DMS 273 (cell line): ENCODE measurements at regions not wholly inside any gene's neighbourhood (a gene's known extent, or its start where the extent isn't known, plus 50 kb on each side); places are given as distances from the start of the nearest gene placed in this dataset.

Source experiments
- DNase-seq: peaks from one replicate; lab custom pipeline; 2025; ENCODE audit not compliant: unreplicated experiment; lab: John Stamatoyannopoulos, UW

DNA sequence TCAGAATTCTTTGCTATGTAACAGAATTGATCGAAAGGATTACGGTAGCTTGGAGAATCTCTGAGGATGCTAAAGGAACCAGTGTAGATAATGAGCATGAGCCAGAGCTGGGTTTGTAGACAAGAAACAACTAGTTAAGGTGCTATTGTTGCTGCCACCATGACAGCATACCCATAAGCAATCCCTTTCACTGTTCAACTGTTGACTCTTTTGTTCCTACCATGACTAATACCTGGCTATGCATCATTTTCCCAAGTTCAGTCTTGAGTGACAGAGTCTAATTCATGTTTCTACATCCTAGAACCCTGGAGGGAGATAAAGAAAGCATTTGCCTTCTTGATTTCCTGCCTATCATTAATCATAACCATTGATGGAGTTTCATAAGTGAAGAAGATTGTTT, 600.3 kb downstream of the OTOL1 start:
- DNase-seq, result no peak

DNA sequence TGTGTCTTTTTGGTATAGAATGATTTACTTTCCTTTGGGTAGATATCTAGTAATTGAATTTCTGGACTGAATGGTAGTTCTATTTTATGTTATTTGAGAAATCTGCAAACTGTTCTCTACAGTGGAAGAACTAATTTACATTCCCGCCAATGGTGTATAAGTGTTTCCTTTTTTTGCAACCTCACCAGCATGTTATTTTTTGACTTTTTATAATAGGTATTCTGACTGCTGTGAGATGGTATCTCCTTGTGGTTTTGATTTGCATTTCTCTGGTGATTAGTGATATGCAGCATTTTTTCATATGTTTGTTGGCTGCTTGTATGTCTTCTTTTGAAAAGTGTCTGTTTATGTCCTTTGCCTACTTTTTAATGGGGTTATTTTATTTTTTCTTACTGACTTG, 607.2 kb downstream of the OTOL1 start:
- DNase-seq, result no peak

DNA sequence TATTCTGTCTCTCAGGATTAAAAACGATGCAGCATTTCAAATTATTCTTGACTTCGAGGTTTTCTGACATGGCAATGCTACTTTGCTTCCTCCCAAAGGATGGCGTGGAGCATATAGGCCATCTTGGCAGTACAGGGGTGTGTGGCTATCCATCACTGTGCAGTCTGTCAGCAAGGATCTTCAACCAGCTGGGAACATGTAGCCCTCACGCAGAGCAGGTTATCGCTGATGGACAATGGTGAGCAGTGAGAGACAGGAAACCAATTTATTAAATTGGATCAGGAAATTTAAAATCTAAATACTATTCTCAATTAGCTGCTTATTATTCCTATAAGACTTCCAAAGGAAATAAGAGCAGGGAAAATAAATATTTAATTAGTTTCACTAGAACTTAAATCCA, 615.3 kb downstream of the OTOL1 start:
- no peak for DNase-seq

- DNase-seq, result no peak
These were observed 616.1 kb downstream of the OTOL1 start for GRCh38 chr3:162112719-162113118.

DNA sequence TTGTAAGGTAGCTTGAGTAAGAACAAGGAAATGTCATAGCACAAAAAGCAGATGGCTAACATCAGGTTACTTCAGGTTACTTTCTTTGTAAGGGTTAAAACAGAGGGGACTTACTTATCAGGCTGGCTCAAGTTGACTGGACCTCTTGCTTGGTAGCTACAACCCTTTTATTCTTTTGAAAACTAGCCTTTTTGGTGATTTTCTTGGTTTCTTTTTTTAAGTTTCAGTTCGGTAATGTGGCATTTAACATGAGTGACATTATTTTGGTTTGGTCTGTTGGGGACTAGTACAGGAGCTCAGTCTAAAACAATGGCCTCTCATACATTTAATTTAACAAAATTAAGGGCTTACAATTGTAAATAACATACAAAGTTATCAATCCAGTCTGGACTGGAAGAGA, 621.4 kb downstream of the OTOL1 start:
- no peak for DNase-seq

DNA sequence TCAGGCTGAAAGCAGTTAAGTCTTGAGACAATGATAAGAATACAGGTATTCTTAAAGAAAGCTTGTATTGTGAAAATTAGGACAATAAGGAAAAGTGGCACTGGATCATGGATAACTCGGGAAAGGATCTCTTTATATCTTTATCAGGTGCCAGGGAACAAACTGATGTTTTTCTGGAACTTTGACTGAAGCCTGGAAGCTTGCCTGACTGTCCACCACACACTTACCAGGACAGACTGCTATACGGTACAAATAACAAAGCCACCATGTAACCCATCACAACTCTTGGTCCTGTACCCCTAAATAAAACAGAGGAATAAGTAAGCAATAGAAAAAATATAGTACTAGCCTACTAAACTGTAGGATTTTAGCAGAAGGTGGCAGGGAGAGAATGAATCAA, 623.0 kb downstream of the OTOL1 start:
- DNase-seq, result no peak

DNA sequence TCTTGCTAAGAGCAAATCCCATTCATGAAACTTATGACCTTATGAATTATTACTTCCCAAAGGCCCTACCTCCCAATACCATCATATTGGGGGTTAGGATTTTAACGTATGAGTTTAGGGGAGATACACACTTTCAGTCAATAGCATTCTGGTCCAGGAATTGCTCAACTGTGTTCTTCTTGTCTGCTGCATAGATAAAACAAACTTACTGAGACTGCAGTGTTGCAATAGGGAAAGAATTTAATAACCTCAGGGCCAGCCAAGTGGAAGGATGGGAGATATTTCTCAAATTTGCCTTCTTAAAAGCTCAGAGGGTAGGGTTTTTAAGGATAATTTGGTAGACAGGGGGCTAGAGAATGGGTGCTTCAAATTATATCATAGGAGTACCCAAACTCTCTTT, 625.8 kb downstream of the OTOL1 start:
- DNase-seq, result no peak

DNA sequence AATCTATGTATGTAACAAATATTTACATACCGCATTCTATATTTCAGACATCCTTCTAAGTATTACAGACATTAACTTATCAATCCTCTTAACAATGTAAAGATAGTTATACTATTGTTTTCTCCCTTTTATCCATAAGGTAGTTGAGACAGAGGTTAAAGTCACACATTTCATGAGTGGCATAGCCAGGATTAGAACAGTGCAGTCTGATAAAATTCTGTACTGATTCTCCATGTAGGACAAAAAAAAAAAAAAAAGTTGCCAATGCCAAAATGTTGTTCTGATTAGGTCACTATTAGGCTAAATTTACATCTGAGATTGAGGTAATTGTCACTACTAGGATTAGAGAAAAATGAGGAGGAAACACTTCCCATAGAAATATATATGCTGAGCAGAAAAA, 629.2 kb downstream of the OTOL1 start:
- no peak for DNase-seq

GRCh38 chr3:162130582-162130981, 634.0 kb downstream of the OTOL1 start:
- DNase-seq, result no peak

DNA sequence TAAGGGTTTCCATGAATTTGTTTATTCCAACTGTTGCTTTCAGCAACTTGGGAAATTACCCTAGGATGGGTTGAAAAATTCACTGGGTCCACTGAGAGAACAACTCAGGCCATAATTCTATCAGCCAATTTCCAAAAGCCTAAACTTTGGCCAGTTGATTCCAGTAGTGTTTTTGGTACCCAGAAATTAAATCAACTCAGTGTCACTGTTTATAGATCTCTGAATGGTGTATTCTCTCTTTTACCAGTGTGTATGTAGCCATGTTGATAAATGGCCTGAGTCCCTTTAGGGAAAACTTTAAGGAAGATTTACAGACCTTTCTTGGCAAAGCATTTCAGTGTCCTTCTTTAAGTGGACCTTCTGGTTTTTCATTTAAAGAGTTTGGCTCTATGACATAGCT, 636.4 kb downstream of the OTOL1 start:
- no peak for DNase-seq

DNA sequence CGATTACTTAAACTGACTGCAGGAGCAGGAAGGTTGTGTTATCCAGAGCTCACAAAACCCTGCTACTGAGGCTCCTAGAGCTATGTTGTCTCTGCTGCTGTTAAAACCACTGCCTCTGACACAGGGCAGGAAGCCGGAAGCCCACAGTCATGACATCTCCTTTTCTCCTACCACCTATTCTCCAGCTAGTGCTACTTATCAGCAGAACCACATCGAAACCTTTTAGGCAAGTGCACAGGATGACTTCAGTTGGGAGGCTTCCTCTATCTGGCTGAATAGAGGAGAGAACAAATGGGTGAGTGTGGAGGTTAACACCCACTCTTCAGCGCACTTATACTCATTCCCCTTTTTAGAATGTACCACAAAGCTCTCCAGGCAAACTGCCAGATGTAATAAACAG, 638.0 kb downstream of the OTOL1 start:
- no peak for DNase-seq

DNA sequence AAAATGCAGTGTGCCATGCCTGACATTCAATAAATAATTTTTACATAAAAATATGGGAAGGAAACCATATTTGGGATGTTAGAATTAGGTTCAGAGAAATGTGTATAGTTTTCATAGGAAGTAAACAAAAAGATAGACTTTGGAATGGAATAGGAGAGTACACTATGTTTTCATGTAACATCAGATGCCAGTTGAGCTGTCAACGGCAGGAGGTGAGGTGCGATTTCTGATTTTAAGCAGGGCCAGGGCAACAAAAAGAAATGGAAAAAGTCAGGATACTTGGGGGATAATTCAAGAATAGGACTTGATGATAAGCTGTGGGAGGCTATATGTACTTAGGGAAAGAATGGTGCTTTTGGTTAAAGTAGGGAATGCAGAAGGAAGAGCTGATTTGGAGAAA, 639.5 kb downstream of the OTOL1 start:
- no peak for DNase-seq

- DNase-seq, result no peak
These were observed 641.9 kb downstream of the OTOL1 start for GRCh38 chr3:162138509-162138908.

- DNase-seq, result no peak
These were observed 643.2 kb downstream of the OTOL1 start for GRCh38 chr3:162139841-162140240.

DNA sequence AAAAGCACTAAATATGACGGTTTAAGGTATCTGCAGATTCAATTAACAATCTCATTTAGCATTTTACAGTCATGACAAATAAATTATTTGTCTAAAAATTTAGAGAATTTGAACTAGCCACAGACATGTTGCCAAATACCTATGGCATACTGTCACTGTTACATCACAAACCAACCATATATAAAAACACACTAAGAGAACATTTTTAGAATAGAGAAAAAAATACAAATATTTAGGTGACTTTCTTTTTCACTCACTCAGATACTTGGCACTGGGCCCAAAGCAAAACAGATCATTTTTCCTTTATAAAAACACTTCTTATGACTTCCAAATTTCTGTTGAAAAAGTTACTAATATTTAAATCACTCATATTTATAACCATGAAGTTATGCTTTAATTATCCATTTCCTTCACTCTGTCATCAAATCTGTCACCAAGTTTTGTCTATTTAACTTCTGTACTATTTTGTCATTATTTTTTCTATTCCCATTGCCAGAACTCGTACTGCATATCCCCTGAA, 644.7 kb downstream of the OTOL1 start:
- no peak for DNase-seq

GRCh38 chr3:162142511-162142910, 645.9 kb downstream of the OTOL1 start:
- no peak for DNase-seq

DNA sequence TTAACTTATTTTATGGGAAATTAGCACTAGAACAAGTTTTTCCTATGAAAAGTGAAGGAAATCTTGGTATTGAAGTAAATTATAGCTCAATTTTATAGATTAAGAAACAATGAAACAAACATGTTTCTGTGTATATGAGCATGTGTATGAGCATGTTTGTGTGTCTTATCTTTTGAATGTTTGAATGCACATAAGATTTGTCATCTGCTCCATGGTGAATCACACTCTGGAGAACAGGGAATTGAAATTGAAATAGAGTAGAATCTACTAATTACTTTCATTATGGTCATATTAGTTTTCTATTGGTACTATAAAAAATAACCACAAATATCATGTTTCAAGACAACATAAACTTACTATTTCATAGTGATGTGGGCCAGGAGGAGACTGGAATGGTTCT, 646.6 kb downstream of the OTOL1 start:
- no peak for DNase-seq

GRCh38 chr3:162147996-162148395, 651.4 kb downstream of the OTOL1 start:
- no peak for DNase-seq

GRCh38 chr3:162150790-162151189, 654.2 kb downstream of the OTOL1 start:
- DNase-seq, result no peak

- DNase-seq, result no peak
These were observed 656.0 kb downstream of the OTOL1 start for GRCh38 chr3:162152636-162153035.

DNA sequence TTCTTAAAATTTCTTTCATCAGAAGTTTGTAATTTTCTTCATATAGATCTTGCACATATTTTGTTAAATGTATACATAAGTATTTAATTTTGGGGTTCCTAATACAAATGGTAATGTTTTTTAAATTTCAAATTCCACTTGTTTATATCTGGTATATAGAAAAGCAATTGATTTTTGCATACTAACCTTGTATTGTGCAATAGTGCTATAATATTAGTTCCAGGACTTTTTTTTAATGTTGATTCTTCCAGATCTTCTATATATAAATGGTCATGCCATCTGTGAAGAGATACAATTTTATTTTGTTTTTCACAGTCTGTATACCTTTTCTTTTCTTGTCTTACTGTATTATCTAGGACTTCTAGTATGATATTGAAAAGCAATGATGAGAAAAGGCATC, 665.0 kb downstream of the OTOL1 start:
- no peak for DNase-seq

DNA sequence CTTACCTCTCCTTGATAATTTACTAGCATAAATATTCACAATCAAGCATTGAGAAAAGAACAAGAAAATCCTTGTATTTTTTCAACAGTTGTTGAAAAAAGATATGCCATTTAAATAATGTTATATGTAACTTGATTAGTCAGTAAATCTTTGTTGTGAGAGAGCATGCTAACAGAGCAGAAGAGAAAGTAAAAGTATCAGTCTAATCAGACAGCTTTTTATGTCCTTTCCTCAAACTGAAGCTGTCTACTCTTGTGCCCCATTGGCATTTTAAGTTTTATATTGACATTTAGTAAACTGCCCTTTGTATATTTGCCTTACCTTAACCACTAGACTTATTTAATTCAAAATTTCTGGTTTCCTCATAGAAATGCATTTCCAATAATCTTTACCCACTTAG, 668.7 kb downstream of the OTOL1 start:
- DNase-seq, result no peak

- no peak for DNase-seq
These were observed 669.9 kb downstream of the OTOL1 start for GRCh38 chr3:162166543-162166942.

DNA sequence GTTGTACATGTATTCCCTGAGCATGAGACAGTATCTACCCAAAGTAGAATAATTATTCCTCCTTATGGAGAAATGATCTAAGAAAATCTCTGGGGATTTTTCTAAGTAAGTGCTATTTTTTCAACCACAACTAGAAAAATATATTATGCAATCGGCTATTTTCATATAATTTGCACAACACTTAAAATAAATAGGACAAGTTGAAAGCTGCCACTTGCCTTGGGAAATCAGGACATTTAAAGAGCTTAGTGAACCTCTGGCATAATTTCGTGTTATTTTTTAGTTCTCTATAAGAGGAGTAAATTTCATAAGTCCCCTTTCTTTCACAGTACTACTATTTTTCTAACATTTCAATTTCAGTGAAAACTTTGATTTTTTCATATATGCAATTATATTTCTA, 672.1 kb downstream of the OTOL1 start:
- no peak for DNase-seq
